Stimulated activated CD8-positive, alpha-beta memory T cell treated with anti-CD3 and anti-CD28 coated beads, Interleukin-4, amount 100 ng/mL, for 1 hour (primary cell): ENCODE measurements at regions not wholly inside any gene's neighbourhood (a gene's known extent, or its start where the extent isn't known, plus 50 kb on each side); places are given as distances from the start of the nearest gene placed in this dataset.
"Not testable (repeated sequence)": the region's sequence is repeated elsewhere in the genome, so short reads cannot be mapped to it uniquely, and the experiment has no call there.

Experiments used
- DNase-seq, 2 donors: peaks; one replicate each; pipeline ENCODE4 v3.0.0-alpha.2; 2020; ENCODE audit warnings: low read depth in 2 of 2, low spot score in 1 of 2

- no peak for DNase-seq
Observed at GRCh38 chrX:124234348-124234747, 98.1 kb upstream of the TEX13D start.

- DNase-seq, result no peak
Observed at GRCh38 chrX:124238268-124238667, 94.2 kb upstream of the TEX13D start.

- no peak for DNase-seq
Observed at GRCh38 chrX:124239324-124239723, 93.1 kb upstream of the TEX13D start.

- no peak for DNase-seq
Observed at GRCh38 chrX:124239911-124240310, 92.5 kb upstream of the TEX13D start.

- DNase-seq, result no peak
Observed at GRCh38 chrX:124240422-124240821, 92.0 kb upstream of the TEX13D start.

GRCh38 chrX:124242131-124242530, 90.3 kb upstream of the TEX13D start:
- no peak for DNase-seq

GRCh38 chrX:124249345-124249744, 83.1 kb upstream of the TEX13D start:
- no peak for DNase-seq

GRCh38 chrX:124250835-124251437, 81.5 kb upstream of the TEX13D start:
- no peak for DNase-seq

- DNase-seq, result no peak
Observed at GRCh38 chrX:124254611-124255010, 77.8 kb upstream of the TEX13D start.

- DNase-seq, result no peak
Observed at GRCh38 chrX:124256216-124256615, 76.2 kb upstream of the TEX13D start.

GRCh38 chrX:124256629-124257380, 75.7 kb upstream of the TEX13D start:
- DNase-seq, result no peak

GRCh38 chrX:124257924-124258702, 74.3 kb upstream of the TEX13D start:
- no peak for DNase-seq

- DNase-seq, result no peak
Observed at GRCh38 chrX:124260845-124261244, 71.6 kb upstream of the TEX13D start.

- DNase-seq, result no peak
Observed at GRCh38 chrX:124263743-124264142, 68.7 kb upstream of the TEX13D start.

- DNase-seq, result no peak
Observed at GRCh38 chrX:124268099-124268498, 64.4 kb upstream of the TEX13D start.

GRCh38 chrX:124269881-124270280, 62.6 kb upstream of the TEX13D start:
- DNase-seq, result no peak

GRCh38 chrX:124271599-124271998, 60.9 kb upstream of the TEX13D start:
- not testable (repeated sequence) for DNase-seq

- no peak for DNase-seq
Observed at GRCh38 chrX:124272370-124272982, 60.0 kb upstream of the TEX13D start.

GRCh38 chrX:124274438-124275181, 57.9 kb upstream of the TEX13D start:
- DNase-seq, result no peak

- DNase-seq, result no peak
Observed at GRCh38 chrX:124275182-124275894, 57.1 kb upstream of the TEX13D start.
